ENCODE measurements at regions not wholly inside any gene's neighbourhood (a gene's known extent, or its start where the extent isn't known, plus 50 kb on each side); places are given as distances from the start of the nearest gene placed in this dataset. TPM values are rescaled to one million over a fixed set of nuclear protein-coding genes. Genes with fewer than 3 reads are reported as not detected.

GRCh38 chr4:147428583-147428982, 52.3 kb upstream of the EDNRA start:
- H3K79me2 ChIP-seq: no peaks in the 10 kb centered on the region
- no peak overlapping the region for H3K27ac ChIP-seq
- H3K4me1 ChIP-seq (ENCODE audit: insufficient read depth): no peaks in the 10 kb centered on the region
- H3K4me3 ChIP-seq: no peak overlapping the region
- no peak overlapping the region for H2AFZ ChIP-seq
- H3K4me2 ChIP-seq: no peak overlapping the region
- no peaks in the 10 kb centered on the region for H4K20me1 ChIP-seq (ENCODE audit: insufficient read depth, poor library complexity, severe bottlenecking)
- no peaks in the 10 kb centered on the region for H3K9me3 ChIP-seq (ENCODE audit: low read depth)
- H3K9me2 ChIP-seq (replicated peaks; ENCODE audit: insufficient read depth): no peaks in the 10 kb centered on the region
- WGBS (ENCODE audit: low lambda C conversion rate, missing lambda C conversion rate): 87% methylated on average over 4 of the region's 4 CpGs
- no peaks in the 10 kb centered on the region for H3K27me3 ChIP-seq
- no peak for TF ChIP-seq EZH2 (IDR thresholded peaks at IDR 0.05; ENCODE audit: borderline replicate concordance)
- TF ChIP-seq EZH2phosphoT487 (IDR thresholded peaks at IDR 0.05; ENCODE audit: low read depth, severe bottlenecking, unreplicated experiment): no peak
- TF ChIP-seq CTCF (IDR thresholded peaks at IDR 0.05; ENCODE audit: poor library complexity): no peak
- no peaks in the 10 kb centered on the region for H3K36me3 ChIP-seq (replicated peaks; ENCODE audit: insufficient read depth, low read depth)
- DNase-seq (ENCODE audit: low spot score): no peak

- Histone ChIP-seq H3K79me2 (no peaks in the 10 kb centered on the region), H3K4me3 (no peak overlapping the region), H3K27ac (no peak overlapping the region), H3K4me1 (ENCODE audit: insufficient read depth) (no peaks in the 10 kb centered on the region), H2AFZ (no peak overlapping the region), H4K20me1 (ENCODE audit: insufficient read depth, poor library complexity, severe bottlenecking) (no peaks in the 10 kb centered on the region), H3K9me3 (ENCODE audit: low read depth) (no peaks in the 10 kb centered on the region), H3K4me2 (no peak overlapping the region), H3K36me3 (replicated peaks; ENCODE audit: insufficient read depth, low read depth) (no peaks in the 10 kb centered on the region), H3K27me3 (no peaks in the 10 kb centered on the region), H3K9me2 (replicated peaks; ENCODE audit: insufficient read depth) (no peaks in the 10 kb centered on the region)
- WGBS (ENCODE audit: low lambda C conversion rate, missing lambda C conversion rate): 72% methylated on average over 2 of the region's 2 CpGs
- no peak for DNase-seq (ENCODE audit: low spot score)
- TF ChIP-seq CTCF (IDR thresholded peaks at IDR 0.05; ENCODE audit: poor library complexity): no peak
- TF ChIP-seq EZH2 (IDR thresholded peaks at IDR 0.05; ENCODE audit: borderline replicate concordance): no peak
- no peak for TF ChIP-seq EZH2phosphoT487 (IDR thresholded peaks at IDR 0.05; ENCODE audit: low read depth, severe bottlenecking, unreplicated experiment)
Measured at GRCh38 chr4:147430111-147430510, 50.8 kb upstream of the EDNRA start.

MicroRNAs in the stretch of these regions (microRNA counts, 767-probe panel; counts per million panel counts)
- microRNA hsa-miR-548g-3p: not detected

Small RNAs in the stretch of these regions (microRNA-seq; reads per million reads assigned to microRNA genes)
- gene MIR548G: not detected

Small RNAs in the stretch of these regions (small RNA-seq; reads per million reads assigned to genes)
- not detected for gene MIR548G
